ENCODE measurements at regions not wholly inside any gene's neighbourhood (a gene's known extent, or its start where the extent isn't known, plus 50 kb on each side); places are given as distances from the start of the nearest gene placed in this dataset.

DNA sequence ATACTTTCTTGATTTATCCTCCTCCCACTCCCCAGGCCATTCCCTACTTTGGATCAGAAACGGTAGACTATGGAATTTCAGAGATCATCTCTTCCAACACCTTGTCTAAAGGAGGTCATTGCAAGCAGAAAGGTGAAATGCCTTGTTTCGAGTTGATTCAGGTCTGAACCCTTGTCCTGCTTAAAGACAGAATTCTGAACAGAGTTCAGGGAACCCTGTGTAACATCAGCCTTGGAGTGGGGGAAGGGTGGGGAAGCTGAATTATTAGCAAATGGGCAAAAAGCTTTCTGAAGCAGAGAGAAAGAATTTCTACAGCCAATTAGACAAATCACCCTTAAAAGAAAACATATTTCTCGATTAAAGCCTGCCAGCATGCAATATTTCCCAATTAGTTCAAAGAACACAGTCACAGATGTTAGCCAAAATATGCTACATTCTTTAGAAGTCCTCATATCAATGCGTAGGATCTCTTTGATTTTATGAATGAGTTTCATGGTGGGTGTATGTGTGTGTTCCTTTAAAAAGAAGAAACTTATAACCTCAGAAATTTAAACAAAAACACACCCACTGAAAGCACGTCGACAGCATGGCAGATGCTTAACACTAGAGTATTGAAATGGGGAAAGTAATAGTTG lies 353.1 kb downstream of the RND3 start:
- no peak for TF ChIP-seq POLR2A (IDR thresholded peaks at IDR 0.05)
- TF ChIP-seq EP300 (IDR thresholded peaks at IDR 0.05) = no peak
- TF ChIP-seq, protein P1, sequence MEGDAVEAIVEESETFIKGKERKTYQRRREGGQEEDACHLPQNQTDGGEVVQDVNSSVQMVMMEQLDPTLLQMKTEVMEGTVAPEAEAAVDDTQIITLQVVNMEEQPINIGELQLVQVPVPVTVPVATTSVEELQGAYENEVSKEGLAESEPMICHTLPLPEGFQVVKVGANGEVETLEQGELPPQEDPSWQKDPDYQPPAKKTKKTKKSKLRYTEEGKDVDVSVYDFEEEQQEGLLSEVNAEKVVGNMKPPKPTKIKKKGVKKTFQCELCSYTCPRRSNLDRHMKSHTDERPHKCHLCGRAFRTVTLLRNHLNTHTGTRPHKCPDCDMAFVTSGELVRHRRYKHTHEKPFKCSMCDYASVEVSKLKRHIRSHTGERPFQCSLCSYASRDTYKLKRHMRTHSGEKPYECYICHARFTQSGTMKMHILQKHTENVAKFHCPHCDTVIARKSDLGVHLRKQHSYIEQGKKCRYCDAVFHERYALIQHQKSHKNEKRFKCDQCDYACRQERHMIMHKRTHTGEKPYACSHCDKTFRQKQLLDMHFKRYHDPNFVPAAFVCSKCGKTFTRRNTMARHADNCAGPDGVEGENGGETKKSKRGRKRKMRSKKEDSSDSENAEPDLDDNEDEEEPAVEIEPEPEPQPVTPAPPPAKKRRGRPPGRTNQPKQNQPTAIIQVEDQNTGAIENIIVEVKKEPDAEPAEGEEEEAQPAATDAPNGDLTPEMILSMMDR (IDR thresholded peaks at IDR 0.05) = no peak
- no peaks in the 10 kb centered on the region for H3K36me3 ChIP-seq
- intact Hi-C loops (cut with DNase I) = no loop called here
- WGBS, 3 donors = 38 to 42% (median 40%) methylated on average over 6 of the region's 6 CpGs
- H3K27me3 ChIP-seq = no peaks in the 10 kb centered on the region
- no peak for DNase-seq
- no peaks in the 10 kb centered on the region for H3K9me3 ChIP-seq
- no peaks in the 10 kb centered on the region for H3K4me1 ChIP-seq (ENCODE audit: insufficient read depth)
- H3K27ac ChIP-seq = no peak overlapping the region
- no peak overlapping the region for H3K4me3 ChIP-seq

DNA sequence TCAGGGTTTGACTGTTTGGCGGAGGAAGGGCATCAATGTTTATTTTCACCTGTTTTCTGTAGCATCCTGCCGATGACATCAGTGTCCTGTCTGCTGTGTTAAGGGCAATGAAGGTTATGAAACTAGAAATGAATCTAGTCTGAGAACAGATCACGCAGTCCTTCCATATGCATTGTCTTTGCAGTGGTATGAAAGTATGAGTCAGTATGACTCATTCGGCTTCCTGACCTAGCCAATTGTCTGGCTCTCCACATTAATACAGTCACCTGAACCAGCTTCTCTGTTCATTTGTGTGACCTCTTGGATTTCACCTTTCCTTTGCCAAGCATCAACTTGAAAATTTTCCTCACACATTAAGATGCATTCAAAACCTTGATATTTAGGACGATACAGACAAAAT lies 353.8 kb downstream of the RND3 start:
- no peak for DNase-seq

GRCh38 chr2:150129921-150130575 lies 357.4 kb downstream of the RND3 start:
- H3K9me3 ChIP-seq = no peaks in the 10 kb centered on the region
- no peak overlapping the region for H3K27ac ChIP-seq
- 67 to 79% (median 75%) methylated on average over 5 of the region's 5 CpGs for WGBS, 3 donors
- DNase-seq = no peak
- no peaks in the 10 kb centered on the region for H3K36me3 ChIP-seq
- no peak overlapping the region for H3K4me3 ChIP-seq
- H3K4me1 ChIP-seq (ENCODE audit: insufficient read depth) = no peaks in the 10 kb centered on the region
- no peaks in the 10 kb centered on the region for H3K27me3 ChIP-seq
- TF ChIP-seq, protein P1 (IDR thresholded peaks at IDR 0.05) = no peak
- intact Hi-C loops (cut with DNase I) = no loop called here

More for the DNA sequence above, 353.8 kb downstream of the RND3 start:
- intact Hi-C loops (cut with DNase I) = no loop called here
- Histone ChIP-seq H3K4me3 (no peak overlapping the region), H3K9me3 (no peaks in the 10 kb centered on the region), H3K4me1 (ENCODE audit: insufficient read depth) (no peaks in the 10 kb centered on the region), H3K27me3 (no peaks in the 10 kb centered on the region), H3K36me3 (no peaks in the 10 kb centered on the region), H3K27ac (no peak overlapping the region)
- 83 to 86% (median 83%) methylated on average over 5 of the region's 5 CpGs for WGBS, 3 donors
- TF ChIP-seq EP300 (IDR thresholded peaks at IDR 0.05) (no peak), POLR2A (IDR thresholded peaks at IDR 0.05) (no peak)
- TF ChIP-seq, protein P1 (IDR thresholded peaks at IDR 0.05) = no peak

DNA sequence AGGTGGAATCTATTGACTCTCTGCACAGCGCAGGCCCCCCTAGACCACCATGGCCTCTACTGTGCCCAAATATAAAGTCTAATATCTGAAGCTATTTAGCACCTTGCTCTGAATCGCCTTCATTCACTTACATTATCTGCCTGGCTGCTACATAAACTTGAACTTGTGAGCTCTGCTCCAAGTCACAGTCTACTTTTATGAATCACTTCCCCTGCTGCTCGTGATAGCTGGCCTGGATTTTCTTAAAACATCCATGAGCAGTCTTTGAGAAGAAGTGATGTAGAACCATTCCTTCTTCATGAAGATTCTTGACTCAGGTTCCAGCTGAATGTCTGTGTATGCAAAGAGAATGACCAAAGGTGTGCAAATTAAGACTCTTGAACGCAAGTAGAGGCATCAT lies 359.5 kb downstream of the RND3 start:
- TF ChIP-seq POLR2A (IDR thresholded peaks at IDR 0.05) (no peak), EP300 (IDR thresholded peaks at IDR 0.05) (no peak)
- TF ChIP-seq, protein P1 (IDR thresholded peaks at IDR 0.05) = no peak
- DNase-seq = no peak
- no peaks in the 10 kb centered on the region for H3K27me3 ChIP-seq
- no peaks in the 10 kb centered on the region for H3K9me3 ChIP-seq
- H3K4me1 ChIP-seq (ENCODE audit: insufficient read depth) = no peaks in the 10 kb centered on the region
- H3K27ac ChIP-seq = no peak overlapping the region
- no peaks in the 10 kb centered on the region for H3K36me3 ChIP-seq
- no peak overlapping the region for H3K4me3 ChIP-seq
- intact Hi-C loops (cut with DNase I) = no loop called here
- 87 to 88% (median 88%) methylated on average over 4 of the region's 4 CpGs for WGBS, 3 donors
